ENCODE measurements at regions not wholly inside any gene's neighbourhood (a gene's known extent, or its start where the extent isn't known, plus 50 kb on each side); places are given as distances from the start of the nearest gene placed in this dataset.

DNA sequence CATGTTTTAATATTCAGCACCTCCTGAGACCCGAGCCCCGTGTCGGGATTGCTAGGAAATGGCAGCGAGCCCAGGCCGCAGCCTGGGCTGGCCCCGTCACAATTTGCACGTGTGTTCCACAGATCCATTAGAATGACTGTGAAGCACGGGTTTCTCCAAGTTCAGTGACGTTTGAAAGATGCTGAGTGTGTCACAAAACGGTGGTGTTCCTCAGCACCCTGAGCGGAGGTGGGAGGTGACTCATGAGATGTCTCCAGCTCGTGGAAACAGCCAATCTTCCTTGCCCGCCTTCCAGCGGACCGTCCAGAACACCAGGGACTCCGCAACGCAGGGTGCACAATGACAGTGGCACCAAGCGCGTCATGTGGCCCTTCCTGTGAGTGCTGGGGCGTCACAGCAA lies 412.8 kb downstream of the IRX2 start:
- no peak overlapping the region for H3K27ac Mint-ChIP-seq
- no peaks in the 10 kb centered on the region for H3K9me3 ChIP-seq (ENCODE audit: control insufficient read depth, low read length, poor library complexity, severe bottlenecking)
- no peaks in the 10 kb centered on the region for H3K4me1 Mint-ChIP-seq
- H3K4me3 Mint-ChIP-seq = no peak overlapping the region
- no peak for ATAC-seq
- no peak for DNase-seq
- H3K36me3 Mint-ChIP-seq (ENCODE audit: low read depth) = no peaks in the 10 kb centered on the region
- peaks cover 5% of the 10 kb centered on the region for H3K27me3 Mint-ChIP-seq

- H3K4me3 Mint-ChIP-seq = no peak overlapping the region
- no peak overlapping the region for H3K27ac Mint-ChIP-seq
- no peaks in the 10 kb centered on the region for H3K36me3 Mint-ChIP-seq (ENCODE audit: low read depth)
- no peaks in the 10 kb centered on the region for H3K9me3 ChIP-seq (ENCODE audit: control insufficient read depth, low read length, poor library complexity, severe bottlenecking)
- no peaks in the 10 kb centered on the region for H3K4me1 Mint-ChIP-seq
- H3K27me3 Mint-ChIP-seq = peaks cover 5% of the 10 kb centered on the region
- no peak for DNase-seq
- ATAC-seq = no peak
Measured at GRCh38 chr5:2335733-2336515, 415.6 kb downstream of the IRX2 start.

GRCh38 chr5:2335125-2335732 lies 416.2 kb downstream of the IRX2 start:
- ATAC-seq (no peak), DNase-seq (no peak)
- no peak overlapping the region for H3K4me3 Mint-ChIP-seq
- no peaks in the 10 kb centered on the region for H3K9me3 ChIP-seq (ENCODE audit: control insufficient read depth, low read length, poor library complexity, severe bottlenecking)
- peaks cover 5% of the 10 kb centered on the region for H3K27me3 Mint-ChIP-seq
- H3K27ac Mint-ChIP-seq = no peak overlapping the region
- H3K4me1 Mint-ChIP-seq = no peaks in the 10 kb centered on the region
- H3K36me3 Mint-ChIP-seq (ENCODE audit: low read depth) = no peaks in the 10 kb centered on the region

DNA sequence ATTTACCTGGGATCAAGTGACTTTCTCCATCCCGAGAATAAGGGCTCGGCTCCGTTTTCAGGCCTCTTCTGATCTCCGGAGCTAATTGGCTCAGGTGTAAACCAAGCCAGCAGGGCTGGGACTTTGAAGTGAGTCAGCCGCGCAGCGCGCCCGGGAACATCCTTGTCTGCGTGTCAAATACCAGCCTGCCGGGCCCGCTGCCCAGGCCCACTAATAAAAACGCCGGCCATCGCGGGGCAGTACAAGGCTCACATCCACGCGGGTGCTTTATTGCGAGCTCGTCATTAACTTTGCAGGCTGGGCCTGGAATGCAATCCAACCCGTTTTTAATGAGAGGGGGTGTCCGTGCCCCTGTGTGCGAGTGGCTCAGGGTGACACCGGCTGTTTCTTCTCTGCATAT lies 416.8 kb downstream of the IRX2 start:
- Mint-ChIP-seq H3K27me3 (peaks cover 5% of the 10 kb centered on the region), H3K36me3 (ENCODE audit: low read depth) (no peaks in the 10 kb centered on the region), H3K4me3 (no peak overlapping the region), H3K27ac (no peak overlapping the region), H3K4me1 (no peaks in the 10 kb centered on the region)
- DNase-seq = no peak
- H3K9me3 ChIP-seq (ENCODE audit: control insufficient read depth, low read length, poor library complexity, severe bottlenecking) = no peaks in the 10 kb centered on the region
- no peak for ATAC-seq

DNA sequence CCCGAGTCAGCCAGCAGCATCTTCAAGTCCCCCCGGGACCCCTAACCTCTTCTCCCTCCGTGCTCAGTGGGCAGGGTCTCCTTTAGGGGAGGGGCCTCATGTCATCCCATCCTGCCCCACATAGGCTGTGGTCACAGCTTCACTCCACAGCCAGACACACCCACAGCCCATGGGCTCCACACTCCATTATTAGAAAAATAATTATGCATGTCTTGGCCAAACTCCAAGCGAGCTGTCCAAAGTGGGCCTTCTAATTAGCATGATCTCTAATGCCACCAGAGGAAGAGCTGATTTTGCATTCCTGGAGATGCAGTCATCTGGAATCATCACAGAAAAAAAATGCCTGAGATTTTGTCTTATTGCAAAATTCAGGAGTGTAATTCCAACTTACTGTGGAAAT lies 418.2 kb downstream of the IRX2 start:
- no peak for DNase-seq
- H3K36me3 Mint-ChIP-seq (ENCODE audit: low read depth) = no peaks in the 10 kb centered on the region
- no peaks in the 10 kb centered on the region for H3K4me1 Mint-ChIP-seq
- no peak overlapping the region for H3K27ac Mint-ChIP-seq
- H3K27me3 Mint-ChIP-seq = peaks cover 5% of the 10 kb centered on the region
- no peak overlapping the region for H3K4me3 Mint-ChIP-seq
- H3K9me3 ChIP-seq (ENCODE audit: control insufficient read depth, low read length, poor library complexity, severe bottlenecking) = no peaks in the 10 kb centered on the region
- ATAC-seq = no peak

DNA sequence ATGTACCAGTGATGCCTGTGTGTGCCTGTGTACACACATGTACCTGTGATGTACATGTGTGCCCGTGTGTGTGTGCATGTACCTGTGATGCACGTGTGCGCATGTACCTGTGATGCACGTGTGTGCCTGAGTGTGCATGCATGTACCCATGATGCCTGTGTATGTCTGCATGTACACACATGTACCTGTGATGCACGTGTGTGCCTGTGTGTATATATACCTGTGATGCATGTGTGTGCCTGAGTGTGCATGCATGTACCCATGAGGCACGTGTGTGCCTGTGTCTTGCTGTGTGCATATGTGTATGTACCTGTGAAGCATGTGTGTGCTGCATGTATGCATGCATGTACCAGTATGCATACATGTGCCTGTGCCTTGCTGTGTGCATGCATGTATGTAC lies 419.0 kb downstream of the IRX2 start:
- Mint-ChIP-seq H3K4me3 (no peak overlapping the region), H3K27ac (no peak overlapping the region), H3K4me1 (no peaks in the 10 kb centered on the region), H3K36me3 (ENCODE audit: low read depth) (no peaks in the 10 kb centered on the region), H3K27me3 (peaks cover 5% of the 10 kb centered on the region)
- ATAC-seq (no peak), DNase-seq (no peak)
- H3K9me3 ChIP-seq (ENCODE audit: control insufficient read depth, low read length, poor library complexity, severe bottlenecking) = no peaks in the 10 kb centered on the region

- Mint-ChIP-seq H3K27me3 (peaks cover 5% of the 10 kb centered on the region), H3K36me3 (ENCODE audit: low read depth) (no peaks in the 10 kb centered on the region), H3K4me3 (no peak overlapping the region), H3K27ac (no peak overlapping the region), H3K4me1 (no peaks in the 10 kb centered on the region)
- no peaks in the 10 kb centered on the region for H3K9me3 ChIP-seq (ENCODE audit: control insufficient read depth, low read length, poor library complexity, severe bottlenecking)
- ATAC-seq (no peak), DNase-seq (no peak)
Measured at GRCh38 chr5:2330325-2331130, 420.9 kb downstream of the IRX2 start.

GRCh38 chr5:2329741-2330140 lies 421.7 kb downstream of the IRX2 start:
- DNase-seq (no peak), ATAC-seq (no peak)
- no peaks in the 10 kb centered on the region for H3K4me1 Mint-ChIP-seq
- no peak overlapping the region for H3K4me3 Mint-ChIP-seq
- no peaks in the 10 kb centered on the region for H3K9me3 ChIP-seq (ENCODE audit: control insufficient read depth, low read length, poor library complexity, severe bottlenecking)
- no peaks in the 10 kb centered on the region for H3K36me3 Mint-ChIP-seq (ENCODE audit: low read depth)
- H3K27me3 Mint-ChIP-seq = peaks cover 5% of the 10 kb centered on the region
- H3K27ac Mint-ChIP-seq = no peak overlapping the region

GRCh38 chr5:2326601-2327000 lies 424.9 kb downstream of the IRX2 start:
- peaks cover 2% of the 10 kb centered on the region for H3K27me3 Mint-ChIP-seq
- H3K4me3 Mint-ChIP-seq = no peak overlapping the region

DNA sequence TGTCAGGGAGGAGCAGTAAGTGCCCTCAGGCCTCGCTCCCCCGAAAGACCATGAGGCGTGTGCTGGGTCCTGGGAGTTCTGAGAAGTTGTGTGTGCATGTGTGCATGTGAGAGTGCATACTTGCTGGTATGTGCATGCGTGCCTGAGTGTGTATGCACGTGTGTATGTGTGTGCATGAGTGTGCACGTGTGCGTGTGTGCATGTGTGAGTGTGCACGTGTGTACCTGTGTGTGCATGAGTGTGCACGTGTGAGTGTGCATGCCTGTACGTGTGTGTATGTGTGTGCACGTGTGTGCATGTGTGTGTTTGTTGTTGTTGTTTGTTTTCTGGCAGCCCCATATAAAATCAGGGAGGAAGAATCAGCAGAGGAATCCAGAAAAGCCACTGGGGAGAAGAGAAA lies 426.7 kb downstream of the IRX2 start:
- H3K9me3 ChIP-seq (ENCODE audit: control insufficient read depth, low read length, poor library complexity, severe bottlenecking) = no peaks in the 10 kb centered on the region
- H3K27ac Mint-ChIP-seq = no peak overlapping the region
- no peaks in the 10 kb centered on the region for H3K4me1 Mint-ChIP-seq
- peaks cover 9% of the 10 kb centered on the region for H3K27me3 Mint-ChIP-seq
- DNase-seq = no peak
- no peak overlapping the region for H3K4me3 Mint-ChIP-seq
- no peak for ATAC-seq
- peaks cover 3% of the 10 kb centered on the region for H3K36me3 Mint-ChIP-seq (ENCODE audit: low read depth)

More at GRCh38 chr5:2326601-2327000, 424.9 kb downstream of the IRX2 start:
- H3K9me3 ChIP-seq (ENCODE audit: control insufficient read depth, low read length, poor library complexity, severe bottlenecking) = no peaks in the 10 kb centered on the region
- H3K27ac Mint-ChIP-seq = no peak overlapping the region
- H3K4me1 Mint-ChIP-seq = no peaks in the 10 kb centered on the region
- DNase-seq (no peak), ATAC-seq (no peak)
- H3K36me3 Mint-ChIP-seq (ENCODE audit: low read depth) = peaks cover 3% of the 10 kb centered on the region

DNA sequence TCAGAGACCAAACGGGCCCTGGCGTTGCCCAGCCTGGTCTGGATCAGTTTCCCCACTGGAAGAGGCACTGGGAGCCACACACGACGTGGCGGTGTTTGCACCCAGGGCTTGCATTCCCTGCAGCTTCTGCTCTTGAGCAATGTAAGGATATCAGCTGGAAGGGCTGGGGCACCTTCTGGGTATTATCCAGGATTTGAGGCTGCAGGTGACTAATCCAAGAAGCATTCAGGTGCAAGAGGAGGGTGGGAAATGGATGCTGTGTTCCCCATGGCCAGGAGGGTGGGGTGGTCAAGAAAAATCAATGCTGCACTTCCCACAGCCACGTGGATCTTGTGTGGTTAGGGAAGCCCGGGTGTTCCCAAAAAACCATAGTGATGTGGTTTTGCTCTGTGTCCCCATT lies 430.9 kb downstream of the IRX2 start:
- ATAC-seq = no peak
- H3K9me3 ChIP-seq (ENCODE audit: control insufficient read depth, low read length, poor library complexity, severe bottlenecking) = no peaks in the 10 kb centered on the region
- Mint-ChIP-seq H3K27ac (no peak overlapping the region), H3K27me3 (peaks cover 9% of the 10 kb centered on the region), H3K4me1 (no peaks in the 10 kb centered on the region), H3K4me3 (no peak overlapping the region), H3K36me3 (ENCODE audit: low read depth) (peaks cover 3% of the 10 kb centered on the region)
- DNase-seq = no peak

DNA sequence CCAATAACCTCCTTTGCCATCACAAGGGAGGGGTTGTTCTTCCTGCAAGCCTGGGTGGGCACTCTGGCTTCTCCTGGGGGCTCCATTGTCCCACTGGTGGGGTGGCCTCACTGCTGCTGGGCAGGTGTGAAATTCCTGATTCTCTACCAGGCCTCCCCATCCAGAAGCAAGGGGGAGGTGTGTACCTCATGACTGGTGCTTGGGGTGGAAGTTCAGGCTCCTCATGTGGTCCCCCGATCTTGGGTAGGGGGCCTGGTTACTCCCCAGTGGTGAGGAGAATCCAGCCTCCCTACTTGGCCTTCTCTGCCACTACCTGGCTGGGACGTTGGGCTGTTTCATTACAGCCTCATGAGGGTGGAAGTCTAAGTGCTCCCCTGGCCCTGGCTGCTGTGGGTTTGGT lies 433.9 kb downstream of the IRX2 start:
- H3K9me3 ChIP-seq (ENCODE audit: control insufficient read depth, low read length, poor library complexity, severe bottlenecking) = no peaks in the 10 kb centered on the region
- Mint-ChIP-seq H3K27me3 (peaks cover 9% of the 10 kb centered on the region), H3K4me1 (no peaks in the 10 kb centered on the region), H3K4me3 (no peak overlapping the region), H3K27ac (no peak overlapping the region), H3K36me3 (ENCODE audit: low read depth) (no peaks in the 10 kb centered on the region)
- no peak for DNase-seq
- no peak for ATAC-seq

DNA sequence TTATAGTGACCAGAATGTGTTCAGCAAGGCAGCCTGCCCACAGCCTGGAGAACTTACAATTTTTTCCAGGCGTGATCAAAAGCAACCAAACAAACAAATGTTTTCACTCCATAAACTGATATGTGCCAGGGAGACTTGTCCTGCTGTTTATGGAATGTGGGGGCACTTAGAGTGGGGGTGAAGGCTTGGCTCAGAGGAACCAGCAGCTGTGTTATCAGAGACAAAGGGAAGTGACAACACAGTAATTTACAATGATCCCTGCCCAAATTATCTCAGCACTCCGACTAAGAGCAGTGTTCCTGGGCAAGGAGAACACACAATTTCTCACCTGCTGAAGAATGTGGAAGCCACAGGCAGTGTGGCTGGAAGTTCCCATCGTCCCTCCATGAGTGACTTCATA lies 429.1 kb upstream of the IRX4 start:
- H3K9me3 ChIP-seq (ENCODE audit: control insufficient read depth, low read length, poor library complexity, severe bottlenecking) = no peaks in the 10 kb centered on the region
- no peaks in the 10 kb centered on the region for H3K4me1 Mint-ChIP-seq
- H3K4me3 Mint-ChIP-seq = no peak overlapping the region
- DNase-seq (no peak), ATAC-seq (no peak)
- H3K27ac Mint-ChIP-seq = no peak overlapping the region
- no peaks in the 10 kb centered on the region for H3K36me3 Mint-ChIP-seq (ENCODE audit: low read depth)
- no peaks in the 10 kb centered on the region for H3K27me3 Mint-ChIP-seq

Data from T-helper 17 cell (primary cell).